ENCODE measurements at regions not wholly inside any gene's neighbourhood (a gene's known extent, or its start where the extent isn't known, plus 50 kb on each side); places are given as distances from the start of the nearest gene placed in this dataset.
"Not testable (repeated sequence)": the region's sequence is repeated elsewhere in the genome, so short reads cannot be mapped to it uniquely, and the experiment has no call there.

DNA sequence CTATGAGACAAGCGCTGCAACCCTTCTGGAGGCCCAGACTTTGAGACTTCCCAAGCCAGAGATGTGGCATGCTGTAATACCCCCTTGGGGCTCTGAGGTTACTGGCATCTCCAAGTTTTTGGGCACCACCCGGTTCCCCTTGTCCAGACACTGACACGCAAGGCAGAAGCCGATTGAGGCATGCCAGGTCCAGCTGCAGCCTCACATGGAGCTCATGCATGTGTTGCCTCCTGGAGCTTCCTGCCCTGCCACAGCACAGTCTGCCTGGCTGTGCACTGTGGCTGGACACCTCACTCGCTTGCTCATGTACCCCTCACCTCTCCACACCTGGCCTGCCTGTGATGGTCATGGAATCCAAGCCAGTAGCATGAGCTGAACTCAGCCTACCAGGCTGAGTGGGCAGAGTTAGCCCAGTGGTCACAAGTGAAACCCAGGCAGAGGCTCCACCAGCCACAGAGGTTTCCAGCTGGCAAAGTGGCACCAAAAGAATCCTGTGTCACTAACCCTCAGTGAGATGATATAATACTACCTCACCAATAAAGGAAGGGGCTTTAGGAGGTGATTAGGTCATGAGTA is 789.2 kb upstream of the INTU start:
- DNase-seq = no peak

DNA sequence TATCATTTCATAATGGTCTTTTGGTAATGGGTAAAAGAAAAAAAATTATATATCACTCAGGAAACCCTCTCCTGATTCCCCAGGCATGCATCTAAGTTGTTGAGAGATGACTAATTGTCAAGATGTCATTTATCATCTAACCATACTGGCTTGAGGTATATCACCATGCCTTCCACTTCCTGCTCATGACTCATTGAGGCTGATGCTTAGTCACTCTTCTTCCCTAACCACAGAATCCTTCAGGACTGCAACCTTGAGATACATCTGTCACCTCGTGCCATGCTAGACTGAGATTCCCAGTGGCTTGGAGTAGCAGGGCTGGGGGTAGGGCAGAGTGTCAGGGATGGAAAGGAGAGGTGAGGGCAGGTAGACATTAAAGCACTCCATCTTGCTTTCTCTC is 782.5 kb upstream of the INTU start:
- no peak for DNase-seq

DNA sequence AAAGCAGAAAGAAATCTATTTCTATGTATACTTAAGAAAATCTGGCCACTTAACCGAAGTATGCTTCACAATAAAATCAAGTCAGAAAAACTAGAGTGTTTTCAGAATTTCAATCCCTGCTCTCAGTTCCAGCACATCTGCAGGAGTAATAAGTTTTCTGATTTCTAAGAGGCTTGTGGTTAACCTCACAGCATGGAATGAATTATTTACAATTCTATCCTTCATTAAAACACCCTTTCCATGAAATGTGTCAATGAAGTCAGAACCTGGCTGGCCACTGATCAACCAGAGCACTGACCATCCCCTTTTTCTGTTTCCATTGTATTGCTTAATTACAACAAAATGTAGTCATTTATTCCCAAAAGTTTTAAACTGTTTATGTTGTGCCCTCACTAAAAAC is 781.4 kb upstream of the INTU start:
- no peak for DNase-seq

DNA sequence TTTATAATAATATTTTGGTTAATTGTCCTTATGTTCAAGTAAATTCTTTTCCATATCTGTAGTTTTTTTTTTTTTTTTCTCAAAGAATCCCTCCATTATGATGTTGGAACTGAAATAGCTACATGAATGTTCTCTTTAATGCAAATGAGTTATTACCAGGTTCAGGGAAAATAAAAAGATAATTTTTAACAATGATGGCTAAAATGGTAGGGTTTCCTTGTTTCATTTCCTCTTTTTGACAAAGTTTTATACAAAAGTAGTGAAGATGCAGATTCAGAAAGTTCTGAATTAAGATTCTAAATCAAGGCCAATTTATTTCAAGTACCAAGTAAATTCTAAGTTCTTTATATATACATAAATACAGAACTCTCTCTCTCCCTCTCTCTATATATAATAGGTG is 779.0 kb upstream of the INTU start:
- no peak for DNase-seq

DNA sequence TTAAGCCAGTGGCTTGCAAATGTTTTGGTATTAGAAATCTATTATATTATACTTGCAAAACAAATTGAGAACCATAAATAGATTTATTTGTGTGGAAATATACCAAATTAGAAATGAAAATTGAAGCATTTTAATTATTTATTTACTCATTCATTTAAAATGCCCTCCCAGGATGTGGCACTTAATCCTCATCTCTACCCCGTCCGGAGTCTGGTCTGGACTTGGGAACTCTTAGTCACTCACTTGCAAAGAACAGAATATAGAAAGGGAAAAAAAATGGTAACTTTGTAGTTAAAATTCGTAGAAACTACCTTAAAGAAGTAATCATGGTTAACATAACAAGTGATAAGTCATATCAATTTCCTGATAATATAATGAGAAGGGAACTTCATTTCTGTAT is 775.9 kb upstream of the INTU start:
- no peak for DNase-seq

DNA sequence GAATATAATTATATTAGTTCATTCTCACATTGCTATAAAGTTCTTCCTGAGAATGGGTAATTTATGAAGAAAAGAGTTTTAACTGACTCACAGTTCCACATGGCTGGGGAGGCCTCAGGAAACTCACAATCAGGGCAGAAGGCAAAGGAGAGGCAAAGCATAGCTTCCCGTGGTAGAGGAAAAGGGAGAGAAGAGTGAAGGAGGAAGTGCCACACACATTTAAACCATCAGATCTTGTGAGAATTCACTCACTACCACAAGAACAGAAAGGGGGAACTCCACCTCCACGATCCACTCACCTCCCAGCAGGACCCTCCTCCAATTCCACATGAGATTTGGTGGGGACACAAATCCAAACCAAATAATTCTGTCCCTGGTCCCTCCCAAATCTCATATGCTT is 773.4 kb upstream of the INTU start:
- DNase-seq = no peak

DNA sequence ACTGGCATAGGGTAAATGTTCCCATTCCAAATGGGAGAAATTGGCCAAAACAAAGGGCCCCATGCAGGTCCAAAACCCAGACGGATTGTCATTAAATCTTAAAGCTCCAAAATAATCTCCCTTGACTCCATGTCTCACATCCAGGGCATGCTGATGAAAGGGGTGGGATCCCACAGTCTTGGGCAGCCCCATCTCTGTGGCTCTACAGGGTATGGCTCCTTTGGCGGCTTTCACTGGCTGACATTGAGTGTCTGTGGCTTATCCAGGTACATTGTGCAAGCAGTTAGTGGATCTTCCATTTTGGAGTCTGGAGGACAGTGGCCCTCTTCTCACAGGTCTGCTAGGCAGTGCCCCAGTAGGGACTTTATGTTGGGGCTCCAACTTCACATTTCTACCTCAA is 772.9 kb upstream of the INTU start:
- no peak for DNase-seq

DNA sequence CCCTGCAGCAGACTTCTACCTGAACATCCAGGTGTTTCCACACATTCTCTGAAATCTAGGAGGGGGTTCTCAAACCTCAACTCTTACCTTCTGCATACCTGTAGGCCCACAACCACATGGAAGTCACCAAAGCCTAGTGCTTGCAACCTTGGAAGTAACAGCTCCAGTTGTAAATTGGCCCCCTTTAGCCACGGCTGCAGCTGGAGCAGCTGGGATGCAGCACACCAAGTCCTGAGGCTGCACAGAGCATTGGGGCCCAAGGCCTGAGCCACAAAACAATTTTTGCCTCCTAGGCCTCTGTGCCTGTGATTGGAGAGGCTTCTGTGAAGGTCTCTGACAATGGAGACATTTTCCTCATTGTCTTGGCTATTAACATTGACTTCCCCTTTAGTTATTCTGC is 772.4 kb upstream of the INTU start:
- DNase-seq = no peak

DNA sequence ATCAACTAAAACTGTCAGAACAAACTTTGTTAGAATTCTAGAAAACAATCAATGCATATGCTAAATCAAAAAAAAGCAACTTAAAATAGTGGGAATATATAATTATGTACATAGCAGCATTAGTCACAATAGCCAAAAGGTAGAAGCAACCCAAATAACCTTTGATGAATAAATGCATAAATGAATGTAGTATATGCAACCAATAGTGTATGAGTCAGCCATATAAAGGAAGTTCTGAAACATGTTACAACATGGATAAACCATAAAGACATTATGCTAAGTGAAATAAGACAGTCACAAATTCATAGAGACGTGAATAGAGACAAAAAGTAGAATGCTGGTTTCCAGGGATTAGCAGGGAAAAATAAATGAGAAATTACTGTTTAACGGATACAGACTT is 762.8 kb upstream of the INTU start:
- DNase-seq = no peak

DNA sequence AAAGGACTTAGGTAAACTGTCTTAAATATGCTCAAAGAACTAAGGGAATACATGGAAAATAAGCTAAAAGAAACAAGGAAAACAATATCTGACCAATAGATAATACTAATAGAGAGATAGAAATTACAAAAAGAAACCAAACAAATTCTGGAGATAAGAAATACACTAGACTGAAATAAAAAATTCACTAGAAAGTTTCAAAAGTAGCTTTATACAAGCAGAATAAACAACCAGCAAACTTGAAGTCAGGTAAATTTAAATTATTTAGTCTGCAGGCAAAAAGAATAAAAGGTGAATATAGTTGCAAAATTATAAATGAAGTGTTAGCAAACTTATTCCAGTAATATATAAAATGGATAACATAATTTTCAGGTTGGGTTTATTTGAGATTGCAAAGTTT is 760.9 kb upstream of the INTU start:
- DNase-seq = no peak

DNA sequence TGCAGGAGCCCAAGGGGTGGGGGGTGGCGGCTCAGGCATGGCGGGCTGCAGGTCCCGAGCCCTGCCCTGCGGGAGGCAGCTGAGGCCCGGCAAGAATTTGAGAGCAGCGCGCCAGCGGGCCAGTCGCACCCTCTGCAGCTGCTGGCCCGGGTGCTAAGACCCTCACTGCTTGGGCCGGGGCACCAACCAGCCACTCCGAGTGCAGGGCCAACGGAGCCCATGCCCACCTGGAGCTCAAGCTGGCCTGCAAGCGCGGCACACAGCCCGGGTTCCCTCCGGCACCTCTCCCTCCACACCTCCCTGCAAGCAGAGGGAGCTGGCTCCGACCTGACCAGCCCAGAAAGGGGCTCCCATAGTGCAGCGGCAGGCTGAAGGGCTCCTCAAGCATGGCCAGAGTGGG is 758.2 kb upstream of the INTU start:
- DNase-seq = no peak

DNA sequence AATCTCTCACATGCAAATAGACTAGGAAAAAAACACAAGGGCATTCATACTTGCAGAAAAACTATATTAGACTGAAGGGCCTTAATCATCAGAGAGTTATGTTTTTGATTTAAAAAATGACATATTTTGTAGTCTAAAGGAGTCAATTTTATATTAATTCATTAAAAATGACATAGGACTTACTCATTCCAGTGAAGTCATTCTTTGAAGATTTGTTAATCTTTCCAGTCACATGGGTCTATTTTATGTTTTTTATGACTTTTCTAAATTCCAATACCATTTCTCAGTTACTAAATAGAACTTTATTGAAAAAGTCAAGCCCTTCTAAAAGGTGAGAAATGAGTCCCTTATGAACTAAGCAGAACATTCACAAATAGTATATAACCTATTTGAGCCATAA is 743.8 kb upstream of the INTU start:
- DNase-seq = no peak

DNA sequence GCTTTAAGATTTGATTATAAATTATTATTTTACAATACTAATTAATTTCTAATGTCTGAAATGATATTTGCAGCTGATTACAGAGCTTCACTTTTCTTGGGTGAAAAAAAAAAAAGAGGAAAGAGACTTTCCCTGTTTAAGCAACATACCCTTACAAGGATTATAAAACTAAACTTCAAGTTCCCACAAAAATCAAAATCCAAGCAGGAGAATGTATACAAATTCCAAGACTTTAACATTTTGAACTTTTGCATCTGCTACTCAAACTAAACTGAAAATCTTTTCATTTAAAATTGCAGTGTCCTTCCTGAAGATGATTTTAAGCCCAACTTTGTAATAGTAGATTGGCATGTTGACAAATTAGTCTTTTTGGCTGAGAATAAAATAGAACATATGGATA is 742.4 kb upstream of the INTU start:
- no peak for DNase-seq

DNA sequence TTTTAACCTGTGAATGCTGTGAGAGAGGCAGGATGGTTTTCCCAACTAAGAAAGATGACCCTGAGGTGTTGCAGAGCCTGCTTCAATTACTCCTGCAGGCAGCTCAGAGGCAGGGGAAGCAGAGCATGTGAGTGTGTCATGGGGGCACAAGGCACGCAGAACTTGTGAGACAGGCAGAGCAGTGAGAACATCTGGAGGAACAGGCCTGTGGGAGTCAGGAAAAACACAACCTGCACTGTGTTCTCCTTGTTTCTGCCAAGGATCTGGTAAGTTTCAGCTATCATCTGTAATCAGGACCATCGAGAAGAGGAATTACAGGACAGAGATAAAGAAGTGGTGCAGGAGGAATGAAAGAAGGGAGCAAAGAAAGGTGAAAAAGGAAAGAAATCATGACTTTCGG is 741.8 kb upstream of the INTU start:
- peak; percentile 16 for DNase-seq

DNA sequence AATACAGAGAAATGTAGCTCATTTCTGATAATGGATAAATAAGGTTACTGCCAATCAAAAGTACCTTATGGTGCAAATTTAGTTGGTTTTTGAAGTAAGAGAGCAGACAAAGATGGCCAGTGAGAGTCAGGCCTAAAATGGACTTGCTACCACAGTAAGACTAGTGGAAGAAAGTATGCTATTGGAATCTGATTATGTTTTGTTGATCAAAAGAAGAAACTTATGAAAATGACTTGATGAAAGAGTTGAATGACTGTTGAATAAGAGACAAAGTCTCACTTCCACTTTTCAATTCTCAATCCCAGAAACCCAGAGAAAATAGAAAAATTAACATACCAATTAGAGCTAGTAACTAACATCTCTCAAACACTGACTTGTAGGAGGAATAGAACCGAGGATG is 737.8 kb upstream of the INTU start:
- no peak for DNase-seq

DNA sequence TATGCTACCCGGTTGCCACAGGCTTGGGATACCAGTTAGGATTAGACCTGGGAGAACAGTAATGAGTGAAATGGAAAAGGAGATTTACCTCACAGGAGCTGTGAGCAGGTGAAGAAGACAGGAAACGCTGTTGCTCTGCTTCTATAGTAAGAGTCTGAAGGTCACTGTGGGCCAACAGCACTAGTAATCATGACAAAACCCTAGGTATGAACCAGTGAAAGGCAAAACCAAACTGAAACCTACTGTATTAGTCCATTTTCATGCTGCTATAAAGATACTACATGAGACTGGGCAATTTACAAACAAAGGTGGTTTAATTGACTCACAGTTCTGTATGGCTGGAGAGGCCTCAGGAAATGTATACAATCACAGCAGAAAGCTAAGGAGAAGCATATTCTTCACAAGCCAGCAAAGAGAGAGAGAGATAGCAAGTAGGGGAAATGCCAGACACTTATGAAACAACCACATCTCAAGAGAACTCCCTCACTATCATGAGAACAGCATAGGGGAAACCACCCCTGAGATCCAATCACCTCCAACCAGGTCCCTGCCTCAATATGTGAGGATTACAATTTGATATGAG is 736.7 kb upstream of the INTU start:
- no peak for DNase-seq

DNA sequence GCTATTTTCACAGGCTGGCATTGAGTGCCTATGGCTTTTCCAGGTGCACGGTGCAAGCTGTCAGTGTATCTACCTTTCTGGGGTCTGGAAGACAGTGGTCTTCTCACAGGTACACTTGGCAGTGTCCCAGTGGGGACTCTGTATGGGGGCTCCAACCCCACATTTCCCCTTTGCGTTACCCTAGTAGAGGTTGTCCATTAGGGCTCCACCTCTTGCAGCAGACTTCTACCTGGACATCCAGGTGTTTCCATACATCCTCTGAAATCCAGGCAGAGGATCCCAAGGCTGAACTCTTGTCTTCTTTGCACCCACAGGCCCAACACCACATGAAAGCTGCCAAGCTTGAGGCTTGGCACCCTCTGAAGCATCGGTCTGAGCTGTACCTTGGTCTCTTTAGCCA is 735.7 kb upstream of the INTU start:
- DNase-seq = no peak

DNA sequence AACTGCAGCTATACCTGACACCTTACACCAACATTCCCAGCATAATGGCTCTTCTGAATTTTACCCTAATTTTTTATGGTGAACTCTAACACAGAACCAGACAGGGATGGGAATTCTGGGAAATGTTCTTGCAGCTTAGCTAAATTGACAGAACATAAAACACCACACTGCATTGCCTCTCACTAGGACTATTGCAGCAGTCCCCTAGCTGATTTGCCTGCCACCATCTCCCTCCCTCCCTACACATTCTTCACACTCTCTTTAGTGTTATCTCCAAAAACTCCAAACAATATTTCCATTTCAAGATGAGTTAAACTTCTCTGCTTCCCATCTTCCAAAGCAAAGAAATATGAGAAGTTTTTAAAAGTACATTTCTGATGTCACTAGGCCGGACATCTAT is 733.9 kb upstream of the INTU start:
- DNase-seq = no peak

DNA sequence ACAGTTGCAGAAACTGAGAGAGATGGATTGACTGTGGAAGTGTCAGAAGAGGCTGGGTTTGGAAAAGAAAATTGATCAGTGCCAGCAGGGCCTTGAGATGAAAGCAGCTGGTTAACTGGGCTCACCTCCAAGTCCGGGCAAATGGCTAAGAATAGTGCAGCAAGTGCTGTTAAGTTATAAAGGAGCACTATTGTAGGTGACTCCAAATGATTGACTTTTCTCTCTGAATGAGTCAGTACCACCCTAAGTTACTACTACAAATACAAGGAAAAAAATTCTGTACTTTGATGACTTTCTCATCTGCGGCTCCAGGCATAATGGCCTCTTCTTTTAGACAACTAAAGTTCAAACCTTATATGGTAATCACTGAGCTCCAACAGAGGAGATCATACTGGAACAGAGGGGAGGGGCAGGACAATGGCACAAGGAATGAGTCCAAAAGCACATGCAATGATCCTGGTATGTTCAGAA is 733.4 kb upstream of the INTU start:
- no peak for DNase-seq

DNA sequence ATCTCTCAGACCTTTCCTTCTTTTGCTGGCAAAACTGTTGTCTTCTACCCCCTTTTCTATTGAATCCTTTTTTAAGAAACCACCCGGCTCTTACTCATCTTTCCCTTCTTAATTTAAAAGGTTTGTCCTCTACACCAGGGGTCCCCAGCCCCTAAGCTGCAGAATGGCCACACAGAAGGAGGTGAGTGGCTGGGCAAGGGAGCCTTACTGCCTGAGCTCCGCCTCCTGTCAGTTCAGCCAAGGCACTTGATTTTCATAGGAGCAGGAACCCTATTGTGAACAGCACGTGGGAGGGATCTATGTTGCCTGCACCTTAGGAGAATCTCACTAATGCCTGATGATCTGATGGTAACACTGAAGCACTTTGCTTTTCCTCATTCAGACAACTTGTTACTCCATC is 726.3 kb upstream of the INTU start:
- no peak for DNase-seq

DNA sequence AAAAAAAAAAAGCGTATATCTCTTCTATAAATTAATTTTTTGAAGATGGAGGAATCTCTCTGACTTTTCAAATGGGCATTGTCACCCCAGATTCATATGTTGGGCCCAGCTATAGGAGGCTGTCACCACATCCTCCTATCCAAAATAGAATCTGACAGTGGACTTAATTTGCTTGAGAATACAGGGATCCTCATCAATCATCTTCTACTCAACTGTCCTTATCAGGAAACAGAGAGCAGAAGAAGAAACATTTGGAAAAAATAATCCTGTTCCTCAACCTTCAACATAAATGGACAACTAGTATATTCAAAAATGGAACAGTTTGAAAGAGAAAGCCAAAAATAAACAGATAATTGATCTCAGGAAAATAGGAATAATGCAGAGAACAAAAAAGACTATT is 725.4 kb upstream of the INTU start:
- DNase-seq = no peak

DNA sequence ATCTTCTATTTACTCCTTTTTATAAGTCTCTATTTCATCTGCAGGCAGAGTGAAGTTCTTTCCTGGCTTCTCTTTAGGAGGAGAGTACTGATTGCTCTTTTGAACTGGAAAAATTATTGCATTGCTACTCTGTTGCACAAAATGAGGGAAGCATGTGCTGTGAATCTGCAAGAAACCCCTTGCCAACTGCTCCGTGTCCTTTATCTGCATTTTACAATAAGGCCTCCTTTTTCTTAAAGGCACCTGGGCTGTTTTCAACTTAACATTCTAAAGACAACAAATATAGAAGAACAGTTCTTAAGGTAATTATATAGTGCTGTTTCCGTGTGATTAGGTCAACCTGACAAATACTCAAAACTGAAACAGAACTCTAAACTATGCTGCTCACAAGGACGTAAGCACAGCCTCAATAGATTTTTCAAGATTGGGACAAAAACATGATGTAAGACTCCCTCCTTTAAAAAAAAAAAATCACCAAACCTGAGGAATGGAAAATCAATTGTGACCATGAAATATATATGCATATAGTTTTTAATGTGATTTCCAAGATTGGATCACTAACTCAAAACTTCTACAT is 716.6 kb upstream of the INTU start:
- no peak for DNase-seq

DNA sequence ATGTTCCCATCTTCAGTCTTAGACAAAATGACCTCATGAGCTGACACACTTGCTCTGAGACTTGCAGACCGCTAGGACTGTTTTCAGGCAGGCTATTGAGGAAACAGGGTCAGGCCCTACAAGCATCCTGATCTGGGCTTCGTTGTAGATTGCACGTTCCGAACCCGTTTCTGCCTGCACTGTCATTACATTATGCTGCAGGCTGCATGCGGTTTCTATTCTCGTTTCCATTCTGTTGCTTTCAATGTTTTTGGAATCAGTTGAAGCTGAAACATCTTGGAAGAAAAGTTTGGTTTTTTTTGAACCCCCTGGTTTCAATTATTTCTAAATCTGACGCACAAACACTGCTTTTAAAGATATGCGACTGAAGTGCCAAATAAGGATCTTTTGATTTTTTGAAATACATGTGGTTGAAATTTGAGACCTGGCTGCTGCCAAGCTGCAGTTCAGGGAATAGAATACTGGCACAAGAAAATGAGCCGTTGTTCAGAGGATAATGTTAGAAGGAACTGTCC is 716.1 kb upstream of the INTU start:
- DNase-seq = no peak

DNA sequence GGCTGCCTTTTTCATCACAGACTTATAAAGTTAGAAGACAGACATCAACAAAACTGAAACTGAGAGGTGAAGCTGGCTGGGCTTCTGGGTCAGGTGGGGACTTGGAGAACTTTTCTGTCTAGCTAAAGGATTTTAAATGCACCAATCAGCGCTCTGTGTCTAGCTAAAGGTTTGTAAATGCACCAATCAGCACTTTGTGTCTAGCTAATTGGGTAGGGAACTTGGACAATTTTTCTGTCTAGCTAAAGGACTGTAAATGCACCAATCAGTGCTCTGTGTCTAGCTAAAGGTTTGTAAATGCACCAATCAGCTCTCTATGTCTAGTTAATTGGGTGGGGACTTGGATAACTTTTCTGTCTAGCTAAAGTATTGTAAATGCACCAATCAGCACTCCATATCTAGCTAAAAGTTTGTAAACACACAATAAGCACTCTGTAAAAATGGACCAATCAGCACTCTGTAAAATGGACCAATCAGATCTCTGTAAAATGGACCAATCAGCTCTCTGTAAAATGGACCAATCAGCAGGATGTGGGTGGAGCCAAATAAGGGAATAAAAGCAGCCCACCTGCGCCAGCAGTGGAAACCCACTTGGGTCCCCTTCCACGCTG is 710.3 kb upstream of the INTU start:
- not testable (repeated sequence) for DNase-seq
